ENCODE measurements at regions not wholly inside any gene's neighbourhood (a gene's known extent, or its start where the extent isn't known, plus 50 kb on each side); places are given as distances from the start of the nearest gene placed in this dataset.

- H3K36me3 ChIP-seq (ENCODE audit: insufficient read depth, low read length), result no peaks in the 10 kb centered on the region
- no peaks in the 10 kb centered on the region for H3K9me3 ChIP-seq (ENCODE audit: low read length)
- H3K27me3 ChIP-seq (ENCODE audit: insufficient read depth, low read depth, low read length), result no peaks in the 10 kb centered on the region
- TF ChIP-seq TAF1 (IDR thresholded peaks at IDR 0.05; ENCODE audit: low read depth), result no peak
- TF ChIP-seq POLR2AphosphoS5 (IDR thresholded peaks at IDR 0.05), result no peak
- TF ChIP-seq REST (IDR thresholded peaks at IDR 0.05; ENCODE audit: borderline replicate concordance), result no peak
- TF ChIP-seq EP300 (conservative IDR thresholded peaks at IDR 0.05; ENCODE audit: poor library complexity, severe bottlenecking), result no peak
- TF ChIP-seq, protein P1, sequence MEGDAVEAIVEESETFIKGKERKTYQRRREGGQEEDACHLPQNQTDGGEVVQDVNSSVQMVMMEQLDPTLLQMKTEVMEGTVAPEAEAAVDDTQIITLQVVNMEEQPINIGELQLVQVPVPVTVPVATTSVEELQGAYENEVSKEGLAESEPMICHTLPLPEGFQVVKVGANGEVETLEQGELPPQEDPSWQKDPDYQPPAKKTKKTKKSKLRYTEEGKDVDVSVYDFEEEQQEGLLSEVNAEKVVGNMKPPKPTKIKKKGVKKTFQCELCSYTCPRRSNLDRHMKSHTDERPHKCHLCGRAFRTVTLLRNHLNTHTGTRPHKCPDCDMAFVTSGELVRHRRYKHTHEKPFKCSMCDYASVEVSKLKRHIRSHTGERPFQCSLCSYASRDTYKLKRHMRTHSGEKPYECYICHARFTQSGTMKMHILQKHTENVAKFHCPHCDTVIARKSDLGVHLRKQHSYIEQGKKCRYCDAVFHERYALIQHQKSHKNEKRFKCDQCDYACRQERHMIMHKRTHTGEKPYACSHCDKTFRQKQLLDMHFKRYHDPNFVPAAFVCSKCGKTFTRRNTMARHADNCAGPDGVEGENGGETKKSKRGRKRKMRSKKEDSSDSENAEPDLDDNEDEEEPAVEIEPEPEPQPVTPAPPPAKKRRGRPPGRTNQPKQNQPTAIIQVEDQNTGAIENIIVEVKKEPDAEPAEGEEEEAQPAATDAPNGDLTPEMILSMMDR (IDR thresholded peaks at IDR 0.05; ENCODE audit: poor library complexity, severe bottlenecking), result no peak
- no peak for TF ChIP-seq RAD21 (conservative IDR thresholded peaks at IDR 0.05)
- no peak for TF ChIP-seq SMC3 (conservative IDR thresholded peaks at IDR 0.05; ENCODE audit: poor library complexity)
- TF ChIP-seq MXI1 (conservative IDR thresholded peaks at IDR 0.05; ENCODE audit: poor library complexity, severe bottlenecking), result no peak
- TF ChIP-seq EZH2 (IDR thresholded peaks at IDR 0.05; ENCODE audit: borderline replicate concordance, insufficient read depth, low read length, poor library complexity, severe bottlenecking), result no peak
- no peaks in the 10 kb centered on the region for H3K79me2 ChIP-seq (replicated peaks; ENCODE audit: insufficient read depth, low read length)
- no peak overlapping the region for H2AFZ ChIP-seq (ENCODE audit: low read depth, low read length)
- H3K9ac ChIP-seq (ENCODE audit: low read length), result no peak overlapping the region
- no peak overlapping the region for H3K4me2 ChIP-seq (ENCODE audit: low read length)
- H4K20me1 ChIP-seq (ENCODE audit: insufficient read depth), result no peaks in the 10 kb centered on the region
- H3K4me3 ChIP-seq (ENCODE audit: low read length), result no peak overlapping the region
- no peaks in the 10 kb centered on the region for H3K9me2 ChIP-seq (ENCODE audit: insufficient read depth, low read length)
- H3F3A ChIP-seq (ENCODE audit: insufficient read depth, low read length, poor library complexity, severe bottlenecking), result no peaks in the 10 kb centered on the region
- H3K27ac ChIP-seq (ENCODE audit: low read length), result no peak overlapping the region
Observed at GRCh38 chr16:85344502-85345128, 232.3 kb upstream of the CIBAR2 start.

DNA sequence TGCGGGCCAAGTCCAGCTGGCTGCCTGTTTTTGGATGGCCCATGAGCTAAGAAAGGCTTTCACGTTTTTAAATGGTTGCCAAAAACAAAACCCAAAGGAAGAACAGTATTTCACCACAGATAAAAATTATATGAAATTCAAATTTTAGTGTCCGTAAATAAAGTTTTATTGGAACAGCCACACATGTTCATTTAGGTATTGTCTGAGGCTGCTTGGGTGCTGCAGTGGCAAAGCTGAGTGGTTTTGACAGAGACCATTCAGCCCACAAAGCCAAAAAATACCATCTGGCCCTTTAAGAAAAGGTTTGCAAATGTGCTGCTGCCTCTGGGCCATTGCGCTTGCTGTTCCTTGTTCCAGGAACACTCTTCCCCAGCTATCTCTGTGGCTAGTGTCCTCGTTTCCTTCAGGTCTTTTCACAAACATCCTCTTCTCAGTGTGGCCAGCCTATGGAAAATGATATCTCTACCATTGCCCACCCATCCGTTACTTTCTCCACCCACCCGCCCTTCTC is 232.9 kb upstream of the CIBAR2 start:
- Histone ChIP-seq H3K27me3 (ENCODE audit: insufficient read depth, low read depth, low read length) (no peaks in the 10 kb centered on the region), H3K4me2 (ENCODE audit: low read length) (no peak overlapping the region), H4K20me1 (ENCODE audit: insufficient read depth) (no peaks in the 10 kb centered on the region), H3K36me3 (ENCODE audit: insufficient read depth, low read length) (no peaks in the 10 kb centered on the region), H3K9me2 (ENCODE audit: insufficient read depth, low read length) (no peaks in the 10 kb centered on the region), H3K4me3 (ENCODE audit: low read length) (no peak overlapping the region), H3K9ac (ENCODE audit: low read length) (no peak overlapping the region), H3F3A (ENCODE audit: insufficient read depth, low read length, poor library complexity, severe bottlenecking) (no peaks in the 10 kb centered on the region), H2AFZ (ENCODE audit: low read depth, low read length) (no peak overlapping the region), H3K79me2 (replicated peaks; ENCODE audit: insufficient read depth, low read length) (no peaks in the 10 kb centered on the region), H3K27ac (ENCODE audit: low read length) (no peak overlapping the region), H3K9me3 (ENCODE audit: low read length) (no peaks in the 10 kb centered on the region)
- no peak for TF ChIP-seq MXI1 (conservative IDR thresholded peaks at IDR 0.05; ENCODE audit: poor library complexity, severe bottlenecking)
- TF ChIP-seq, protein P1 (IDR thresholded peaks at IDR 0.05; ENCODE audit: poor library complexity, severe bottlenecking), result no peak
- no peak for TF ChIP-seq EZH2 (IDR thresholded peaks at IDR 0.05; ENCODE audit: borderline replicate concordance, insufficient read depth, low read length, poor library complexity, severe bottlenecking)
- TF ChIP-seq POLR2AphosphoS5 (IDR thresholded peaks at IDR 0.05), result no peak
- TF ChIP-seq RAD21 (conservative IDR thresholded peaks at IDR 0.05), result no peak
- TF ChIP-seq REST (IDR thresholded peaks at IDR 0.05; ENCODE audit: borderline replicate concordance), result no peak
- TF ChIP-seq TAF1 (IDR thresholded peaks at IDR 0.05; ENCODE audit: low read depth), result no peak
- TF ChIP-seq SMC3 (conservative IDR thresholded peaks at IDR 0.05; ENCODE audit: poor library complexity), result no peak
- no peak for TF ChIP-seq EP300 (conservative IDR thresholded peaks at IDR 0.05; ENCODE audit: poor library complexity, severe bottlenecking)
